ENCODE measurements at regions not wholly inside any gene's neighbourhood (a gene's known extent, or its start where the extent isn't known, plus 50 kb on each side); places are given as distances from the start of the nearest gene placed in this dataset.

GRCh38 chr4:54498661-54499111, 159.1 kb upstream of the KIT start:
- TF ChIP-seq POLR2A (IDR thresholded peaks at IDR 0.05), result no peak
- no peak for TF ChIP-seq CTCF (IDR thresholded peaks at IDR 0.05)
